Vagina (tissue), 2 donors: ENCODE measurements at regions not wholly inside any gene's neighbourhood (a gene's known extent, or its start where the extent isn't known, plus 50 kb on each side); places are given as distances from the start of the nearest gene placed in this dataset.

Experiments
- CTCF ChIP-seq, 3 experiments: fragments of 450-650 bp in 2 of 3; fragments of 200-600 bp in 1 of 3; sonication (generic) in 1 of 3; IDR thresholded peaks; one replicate each; pipeline ENCODE4 v1.5.1; 2017 to 2019; ENCODE audit warnings: antibody characterized with exemption in 3 of 3, mild to moderate bottlenecking in 2 of 3, moderate library complexity in 2 of 3
- POLR2A ChIP-seq, 2 donors: fragments of 450-650 bp; IDR thresholded peaks; one replicate each; pipeline ENCODE4 v1.6.1; 2017; ENCODE audit warnings: antibody characterized with exemption in 2 of 2, mild to moderate bottlenecking in 2 of 2, moderate library complexity in 2 of 2
- POLR2AphosphoS5 ChIP-seq, 2 donors: sonication (generic); formaldehyde crosslinking; IDR thresholded peaks; one replicate each; pipeline ENCODE4 v1.9.0; 2017; ENCODE audit warnings: antibody characterized with exemption in 2 of 2, mild to moderate bottlenecking in 2 of 2, low read depth in 1 of 2; ENCODE audit not compliant: insufficient read depth in 1 of 2

GRCh38 chr22:48613566-48614200, 1214.0 kb downstream of the BRD1 start:
- no peak for TF ChIP-seq POLR2A (IDR thresholded peaks at IDR 0.05)
- no peak for TF ChIP-seq CTCF (IDR thresholded peaks at IDR 0.05)
- TF ChIP-seq POLR2AphosphoS5 (IDR thresholded peaks at IDR 0.05; ENCODE audit: insufficient read depth in 1 of 2, low read depth in 1 of 2), result no peak
